Mesenchymal stem cell (in vitro differentiated cells and primary cell): ENCODE measurements at regions not wholly inside any gene's neighbourhood (a gene's known extent, or its start where the extent isn't known, plus 50 kb on each side); places are given as distances from the start of the nearest gene placed in this dataset.

Experiments
- DNase-seq: peaks from one replicate; pipeline ENCODE4 v3.0.0-alpha.2; 2013
- H2AFZ ChIP-seq: one replicate; pipeline ENCODE4 v1.6.1; 2013; ENCODE audit warnings: low read depth, mild to moderate bottlenecking, control low read depth, inconsistent platforms, low read length, moderate library complexity
- H2AK5ac ChIP-seq: 2 replicates; pipeline ENCODE4 v1.6.1; 2013; ENCODE audit warnings: low read length, moderate library complexity, mild to moderate bottlenecking, inconsistent platforms; ENCODE audit not compliant: severe bottlenecking
- H2BK120ac ChIP-seq: one replicate; pipeline ENCODE4 v1.6.1; 2013; ENCODE audit warnings: low read depth, mild to moderate bottlenecking, inconsistent platforms, low read length, moderate library complexity
- H2BK12ac ChIP-seq, 2 experiments: one replicate each; pipeline ENCODE4 v1.6.1; 2013; ENCODE audit warnings: inconsistent platforms in 2 of 2, low read length in 2 of 2, mild to moderate bottlenecking in 2 of 2, moderate library complexity in 2 of 2, control low read depth in 1 of 2
- H2BK15ac ChIP-seq: one replicate; pipeline ENCODE4 v1.6.1; 2013; ENCODE audit warnings: mild to moderate bottlenecking, low read depth, inconsistent platforms; ENCODE audit not compliant: poor library complexity, severe bottlenecking
- H2BK5ac ChIP-seq: 2 replicates; pipeline ENCODE4 v1.6.1; 2013; ENCODE audit warnings: low read depth, mild to moderate bottlenecking, low read length, control low read depth, inconsistent platforms; ENCODE audit not compliant: poor library complexity, severe bottlenecking
- H3K14ac ChIP-seq, 2 experiments: one replicate each; pipeline ENCODE4 v1.6.1; 2013; ENCODE audit warnings: inconsistent platforms in 2 of 2, low read length in 2 of 2, control low read depth in 1 of 2, mild to moderate bottlenecking in 1 of 2, moderate library complexity in 1 of 2
- H3K18ac ChIP-seq, 2 experiments: one replicate each; pipeline ENCODE4 v1.6.1; 2013; ENCODE audit warnings: inconsistent platforms in 2 of 2, low read length in 2 of 2, control low read depth in 1 of 2, low read depth in 1 of 2, mild to moderate bottlenecking in 1 of 2
- H3K23ac ChIP-seq, 2 experiments: one replicate each; pipeline ENCODE4 v1.6.1; 2013; ENCODE audit warnings: inconsistent platforms in 2 of 2, low read length in 2 of 2, mild to moderate bottlenecking in 2 of 2, moderate library complexity in 2 of 2, control low read depth in 1 of 2
- H3K27ac ChIP-seq: 2 replicates; pipeline ENCODE4 v1.5.1; 2013; ENCODE audit warnings: mild to moderate bottlenecking, moderate library complexity, low read length, control low read depth, inconsistent platforms; ENCODE audit not compliant: poor library complexity, severe bottlenecking
- H3K27me3 ChIP-seq, 2 experiments: 2 replicates each; pipeline versions ENCODE4 v1.6.1 to v1.7.0; 2013; ENCODE audit warnings: low read length in 2 of 2, mild to moderate bottlenecking in 2 of 2, moderate library complexity in 2 of 2, control low read depth in 1 of 2, inconsistent platforms in 1 of 2; ENCODE audit not compliant: control insufficient read depth in 1 of 2, insufficient read depth in 1 of 2
- H3K36me3 ChIP-seq, 2 experiments: 2 replicates each; pipeline versions ENCODE4 v1.6.1 to v1.7.0; 2013; ENCODE audit warnings: low read length in 2 of 2, control low read depth in 1 of 2, inconsistent platforms in 1 of 2, low read depth in 1 of 2, mild to moderate bottlenecking in 1 of 2; ENCODE audit not compliant: insufficient read depth in 2 of 2, control insufficient read depth in 1 of 2
- H3K4ac ChIP-seq, 2 experiments: one replicate each; pipeline ENCODE4 v1.6.1; 2013; ENCODE audit warnings: inconsistent platforms in 2 of 2, low read length in 2 of 2, mild to moderate bottlenecking in 2 of 2, moderate library complexity in 2 of 2, control low read depth in 1 of 2, low read depth in 1 of 2
- H3K4me1 ChIP-seq: 2 replicates; pipeline ENCODE4 v1.6.1; 2013; ENCODE audit warnings: low read depth, low read length, control low read depth; ENCODE audit not compliant: control insufficient read depth, insufficient read depth
- H3K4me2 ChIP-seq: 2 replicates; pipeline ENCODE4 v1.6.1; 2013; ENCODE audit warnings: low read length, mild to moderate bottlenecking, inconsistent platforms; ENCODE audit not compliant: poor library complexity, severe bottlenecking
- H3K4me3 ChIP-seq, 2 experiments: 2 replicates each; pipeline versions ENCODE4 v1.5.1 to v1.7.0; 2013; ENCODE audit warnings: low read length in 2 of 2, mild to moderate bottlenecking in 2 of 2, control low read depth in 1 of 2, low read depth in 1 of 2; ENCODE audit not compliant: insufficient read depth in 1 of 2
- H3K79me1 ChIP-seq: replicated peaks from 2 replicates; pipeline ENCODE4 v1.6.1; 2013; ENCODE audit warnings: mild to moderate bottlenecking, control low read depth, low read length, inconsistent platforms; ENCODE audit not compliant: poor library complexity, severe bottlenecking
- H3K9ac ChIP-seq: 2 replicates; pipeline ENCODE4 v1.7.0; 2013; ENCODE audit warnings: mild to moderate bottlenecking, low read length, moderate library complexity
- H3K9me3 ChIP-seq: 2 replicates; pipeline ENCODE4 v1.7.0; 2013; ENCODE audit warnings: mild to moderate bottlenecking, low read length; ENCODE audit not compliant: control insufficient read depth
- H4K8ac ChIP-seq: one replicate; pipeline ENCODE4 v1.6.1; 2013; ENCODE audit warnings: inconsistent platforms, mild to moderate bottlenecking, low read length, moderate library complexity
- H4K91ac ChIP-seq: one replicate; pipeline ENCODE4 v1.6.1; 2013; ENCODE audit warnings: mild to moderate bottlenecking, low read length, inconsistent platforms
- WGBS: methylation state at CpG from one replicate; pipeline ENCODE4 v1.1.7; 2013; ENCODE audit warnings: mixed read lengths; 5-methylcytosine and 5-hydroxymethylcytosine counted together

- Histone ChIP-seq H2AK5ac (no peak overlapping the region), H3K9me3 (no peaks in the 10 kb centered on the region), H4K8ac (no peak overlapping the region), H2BK12ac (no peak overlapping the region), H3K4ac (no peak overlapping the region), H3K4me3 (no peak overlapping the region), H3K27me3 (no peaks in the 10 kb centered on the region), H4K91ac (no peak overlapping the region), H2AFZ (no peak overlapping the region), H3K36me3 (no peaks in the 10 kb centered on the region), H3K9ac (no peak overlapping the region), H3K18ac (no peak overlapping the region), H3K14ac (no peak overlapping the region), H3K79me1 (no peaks in the 10 kb centered on the region), H2BK15ac (no peak overlapping the region), H2BK120ac (no peak overlapping the region), H3K27ac (no peak overlapping the region), H2BK5ac (no peak overlapping the region), H3K4me2 (no peak overlapping the region), H3K23ac (no peak overlapping the region), H3K4me1 (no peaks in the 10 kb centered on the region)
- peak; percentile 21 for DNase-seq
- 69% methylated on average over 1 of the region's 1 CpG for WGBS
These were observed 481.9 kb downstream of the CHSY3 start for GRCh38 chr5:130386155-130386554.

GRCh38 chr5:130385656-130386055, 481.4 kb downstream of the CHSY3 start:
- Histone ChIP-seq H3K79me1 (no peaks in the 10 kb centered on the region), H3K9me3 (no peaks in the 10 kb centered on the region), H4K91ac (no peak overlapping the region), H2BK15ac (no peak overlapping the region), H4K8ac (no peak overlapping the region), H2BK12ac (no peak overlapping the region), H3K4me1 (no peaks in the 10 kb centered on the region), H3K36me3 (no peaks in the 10 kb centered on the region), H3K18ac (no peak overlapping the region), H3K4me3 (no peak overlapping the region), H3K27ac (no peak overlapping the region), H3K14ac (no peak overlapping the region), H2AK5ac (no peak overlapping the region), H2BK120ac (no peak overlapping the region), H3K4ac (no peak overlapping the region), H2BK5ac (no peak overlapping the region), H3K23ac (no peak overlapping the region), H2AFZ (no peak overlapping the region), H3K27me3 (no peaks in the 10 kb centered on the region), H3K4me2 (no peak overlapping the region), H3K9ac (no peak overlapping the region)
- DNase-seq: no peak
- whole genome bisulfite sequencing: 58% methylated on average over 2 of the region's 2 CpGs

GRCh38 chr5:130365956-130366355, 461.7 kb downstream of the CHSY3 start:
- Histone ChIP-seq H3K23ac (no peak overlapping the region), H2AK5ac (no peak overlapping the region), H3K79me1 (no peaks in the 10 kb centered on the region), H4K91ac (no peak overlapping the region), H3K36me3 (no peaks in the 10 kb centered on the region), H3K9ac (no peak overlapping the region), H2BK15ac (no peak overlapping the region), H3K4ac (no peak overlapping the region), H3K4me1 (no peaks in the 10 kb centered on the region), H3K27ac (no peak overlapping the region), H2BK120ac (no peak overlapping the region), H3K4me2 (no peak overlapping the region), H2BK5ac (no peak overlapping the region), H3K27me3 (no peaks in the 10 kb centered on the region), H3K4me3 (no peak overlapping the region), H3K18ac (no peak overlapping the region), H2BK12ac (no peak overlapping the region), H3K9me3 (no peaks in the 10 kb centered on the region), H4K8ac (no peak overlapping the region), H3K14ac (no peak overlapping the region), H2AFZ (peak overlapping the region; percentile 39)
- DNase-seq: no peak
- WGBS: 17% methylated on average over 1 of the region's 2 CpGs

GRCh38 chr5:130350131-130350530, 445.9 kb downstream of the CHSY3 start:
- H3K4ac ChIP-seq: no peak overlapping the region
- H2BK120ac ChIP-seq: no peak overlapping the region
- no peaks in the 10 kb centered on the region for H3K27me3 ChIP-seq
- no peak overlapping the region for H3K23ac ChIP-seq
- no peak overlapping the region for H3K14ac ChIP-seq
- no peak overlapping the region for H2BK12ac ChIP-seq
- no peaks in the 10 kb centered on the region for H3K4me1 ChIP-seq
- H2AFZ ChIP-seq: no peak overlapping the region
- H3K4me2 ChIP-seq: no peak overlapping the region
- H2BK5ac ChIP-seq: no peak overlapping the region
- no peak overlapping the region for H4K91ac ChIP-seq
- H2AK5ac ChIP-seq: no peak overlapping the region
- no peak for DNase-seq
- H4K8ac ChIP-seq: no peak overlapping the region
- 100% methylated on average over 1 of the region's 8 CpGs for WGBS
- H2BK15ac ChIP-seq: no peak overlapping the region
- no peak overlapping the region for H3K18ac ChIP-seq
- no peaks in the 10 kb centered on the region for H3K9me3 ChIP-seq
- no peak overlapping the region for H3K27ac ChIP-seq
- H3K36me3 ChIP-seq: no peaks in the 10 kb centered on the region
- H3K79me1 ChIP-seq: no peaks in the 10 kb centered on the region
- H3K4me3 ChIP-seq: no peak overlapping the region
- H3K9ac ChIP-seq: no peak overlapping the region
